Fibroblast of skin of right biceps (primary cell): ENCODE measurements at regions not wholly inside any gene's neighbourhood (a gene's known extent, or its start where the extent isn't known, plus 50 kb on each side); places are given as distances from the start of the nearest gene placed in this dataset.

Experiments
- DNase-seq: peaks from one replicate; pipeline ENCODE4 v3.0.0-alpha.2; 2013

DNA sequence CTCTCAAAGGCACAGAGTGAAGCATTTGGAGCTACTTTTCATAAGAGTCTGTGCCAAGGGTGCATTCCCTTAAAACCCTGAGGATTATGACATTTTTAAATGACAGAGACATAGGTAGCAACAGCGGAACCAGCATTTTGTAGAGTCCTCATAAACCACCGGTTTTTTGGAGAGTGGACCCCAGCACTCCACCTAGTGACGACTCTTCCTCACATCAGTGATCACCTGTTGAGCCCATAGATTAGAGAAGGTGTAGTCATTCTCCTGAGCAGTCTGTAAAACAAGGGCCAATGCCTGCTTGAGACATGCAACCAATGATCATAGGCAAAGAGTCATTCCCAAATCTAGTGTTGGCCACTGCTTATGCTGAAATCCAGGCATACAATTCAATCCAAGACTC, 399.1 kb downstream of the GXYLT1 start:
- no peak for DNase-seq

DNA sequence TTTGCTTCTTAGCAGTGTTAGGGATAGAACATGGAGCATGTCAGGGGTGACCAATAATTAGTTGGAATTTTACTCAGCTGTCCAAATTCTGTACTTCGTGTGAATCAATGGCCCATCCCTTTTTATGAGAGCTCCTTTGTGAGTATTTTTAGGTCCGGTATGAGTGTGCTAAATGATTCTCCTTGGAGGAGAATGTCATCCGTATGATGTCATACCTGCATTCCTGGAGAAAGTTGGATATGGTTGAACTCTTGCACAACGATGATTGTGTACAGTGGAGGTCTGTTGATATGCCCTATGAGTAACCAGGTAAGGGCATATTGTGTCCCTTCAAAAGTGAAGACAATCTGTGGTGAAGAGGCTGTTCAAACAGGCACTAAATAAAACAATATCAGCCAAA, 400.8 kb downstream of the GXYLT1 start:
- peak; percentile 3 for DNase-seq

DNA sequence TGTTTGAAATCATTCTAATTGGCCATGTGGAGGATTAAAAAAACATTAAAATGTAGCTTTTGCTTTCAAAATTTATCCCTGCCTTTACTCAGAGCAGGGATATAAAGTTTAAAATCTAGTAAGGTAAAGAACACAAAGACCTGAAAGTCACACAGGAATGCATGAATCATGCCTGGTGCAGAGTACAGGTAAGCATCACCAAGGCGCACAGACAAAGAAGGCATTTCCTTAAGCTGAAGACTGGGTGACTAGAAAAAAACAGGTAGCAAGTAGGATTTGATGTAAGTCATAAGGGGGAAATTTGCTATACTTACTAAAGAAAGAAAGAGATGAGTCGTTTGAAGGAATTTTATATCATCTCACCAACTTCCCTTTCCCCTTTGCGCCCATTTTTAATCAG, 405.6 kb downstream of the GXYLT1 start:
- no peak for DNase-seq

DNA sequence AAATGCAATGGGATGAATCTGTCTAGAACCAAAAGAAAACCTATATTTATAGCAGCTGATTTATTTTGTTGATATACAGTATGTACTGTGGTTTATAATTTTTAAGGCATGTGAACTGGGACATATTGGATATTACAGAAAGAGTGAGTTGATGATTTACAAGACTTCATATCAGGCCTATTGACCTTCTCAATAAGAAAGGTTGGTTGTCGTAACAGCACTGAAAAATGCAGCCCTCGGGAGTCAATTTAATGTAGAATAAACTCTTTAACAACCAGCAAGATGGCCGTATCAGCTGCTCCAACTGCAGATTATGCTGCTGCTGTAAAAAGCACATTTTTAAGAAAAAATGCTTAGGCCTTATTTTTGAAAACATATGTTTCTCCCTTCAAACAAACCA, 407.3 kb downstream of the GXYLT1 start:
- no peak for DNase-seq

DNA sequence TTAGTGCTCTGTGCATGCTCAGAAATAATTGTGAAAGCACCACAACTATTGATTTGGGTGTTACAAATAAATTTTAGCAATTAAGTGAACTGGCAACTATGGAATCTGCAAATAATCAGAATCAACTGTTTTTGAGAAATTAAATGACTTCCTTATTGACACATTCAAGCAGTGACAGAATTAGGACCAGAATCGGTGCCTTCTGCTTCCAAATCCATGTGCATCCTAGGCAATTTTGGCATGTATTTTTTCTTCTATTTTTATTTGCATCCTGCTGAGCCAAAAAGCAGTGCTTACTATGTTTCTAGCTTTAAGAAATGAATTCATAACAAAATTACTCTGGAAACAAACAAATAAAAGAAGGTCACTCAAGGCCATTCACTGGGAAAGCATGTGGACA, 408.2 kb downstream of the GXYLT1 start:
- DNase-seq, result no peak

DNA sequence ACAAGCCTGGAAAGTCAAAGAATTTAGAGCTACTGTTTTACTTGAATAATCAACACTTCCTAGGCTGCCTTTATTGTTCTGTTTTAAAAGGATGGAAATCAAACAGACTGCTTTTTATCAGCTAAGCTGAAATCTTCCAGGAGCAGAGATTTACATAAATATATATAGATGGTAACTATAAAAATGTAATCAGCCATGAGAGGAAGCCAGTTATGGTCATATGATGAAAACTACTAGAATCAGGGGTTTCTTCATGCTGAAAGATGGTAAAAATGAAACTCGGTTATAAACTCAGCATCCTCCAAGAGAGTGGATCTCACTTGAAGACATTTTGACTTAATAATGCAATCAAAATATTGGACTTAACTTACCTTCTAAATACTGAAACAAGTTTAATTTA, 413.0 kb downstream of the GXYLT1 start:
- no peak for DNase-seq

DNA sequence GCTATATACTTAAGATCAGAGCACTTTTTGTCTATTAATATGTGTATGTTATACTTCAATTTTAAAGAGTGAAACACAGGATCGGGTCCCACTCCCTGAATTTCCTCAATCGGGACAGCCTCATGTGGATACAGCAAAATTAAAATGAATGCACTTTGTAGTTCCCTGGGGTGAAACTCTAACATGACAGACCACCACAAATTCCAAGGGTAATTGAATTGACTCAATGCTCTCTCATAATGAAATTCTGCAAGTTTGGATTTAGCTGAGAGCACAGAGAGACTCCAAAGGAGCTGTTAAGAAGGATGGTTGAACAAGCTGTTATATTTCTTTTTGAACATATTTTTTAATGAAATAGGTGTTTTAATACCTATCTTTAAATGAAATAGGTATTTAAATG, 413.6 kb downstream of the GXYLT1 start:
- no peak for DNase-seq

DNA sequence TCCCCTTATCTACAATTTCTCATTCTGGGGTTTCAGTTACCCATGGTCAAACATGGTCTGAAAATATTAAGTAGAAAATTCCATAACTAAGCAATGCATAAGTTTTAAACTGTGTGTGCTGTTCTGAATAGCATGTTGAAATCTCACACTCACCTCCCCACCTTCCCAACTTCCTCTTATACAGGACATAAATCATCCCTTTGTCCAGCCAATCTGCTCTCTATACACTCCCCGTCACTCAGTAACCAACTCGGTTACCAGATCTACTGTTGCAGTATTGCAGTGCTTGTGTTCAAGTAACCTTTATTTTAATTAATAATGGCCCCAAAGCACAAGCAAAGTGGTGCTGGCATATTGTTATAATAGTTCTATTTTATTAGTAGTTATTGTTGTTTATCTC, 420.5 kb downstream of the GXYLT1 start:
- DNase-seq, result no peak

DNA sequence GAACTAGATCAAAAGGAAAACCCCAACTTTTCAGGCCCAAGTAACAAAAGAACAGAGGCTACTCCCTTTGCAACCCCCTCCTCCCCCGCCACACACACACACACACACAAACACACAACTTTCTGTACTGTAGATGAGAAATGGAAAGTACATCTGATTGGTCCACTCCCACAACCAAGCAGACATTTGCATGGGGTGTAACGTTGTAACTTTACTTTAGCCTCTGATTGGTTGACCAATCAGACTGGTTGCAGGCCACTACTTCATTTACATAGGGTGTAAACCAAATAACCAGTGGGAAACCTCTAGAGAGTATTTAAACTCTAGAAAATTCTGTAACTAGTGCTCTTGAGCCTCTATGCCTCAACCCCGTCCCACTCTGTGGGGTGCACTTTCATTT, 425.5 kb downstream of the GXYLT1 start:
- no peak for DNase-seq

DNA sequence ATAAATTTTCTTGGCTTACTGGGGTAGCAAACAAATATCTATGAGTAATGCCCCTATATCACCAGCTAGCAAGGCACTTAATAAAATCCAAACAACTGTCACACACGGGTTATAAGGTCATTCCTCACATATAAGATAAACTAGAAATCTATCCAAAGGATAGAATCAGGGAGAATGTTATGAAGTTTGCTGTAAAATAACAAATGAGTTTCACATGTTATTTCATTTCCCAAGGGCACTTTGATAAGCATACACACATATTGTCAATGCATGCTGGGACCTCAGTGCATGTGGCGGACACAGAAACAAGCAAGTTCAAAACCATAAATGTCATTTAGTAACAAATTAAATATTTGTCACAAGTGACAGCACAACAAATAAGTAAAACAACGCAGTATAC, 429.4 kb downstream of the GXYLT1 start:
- no peak for DNase-seq

DNA sequence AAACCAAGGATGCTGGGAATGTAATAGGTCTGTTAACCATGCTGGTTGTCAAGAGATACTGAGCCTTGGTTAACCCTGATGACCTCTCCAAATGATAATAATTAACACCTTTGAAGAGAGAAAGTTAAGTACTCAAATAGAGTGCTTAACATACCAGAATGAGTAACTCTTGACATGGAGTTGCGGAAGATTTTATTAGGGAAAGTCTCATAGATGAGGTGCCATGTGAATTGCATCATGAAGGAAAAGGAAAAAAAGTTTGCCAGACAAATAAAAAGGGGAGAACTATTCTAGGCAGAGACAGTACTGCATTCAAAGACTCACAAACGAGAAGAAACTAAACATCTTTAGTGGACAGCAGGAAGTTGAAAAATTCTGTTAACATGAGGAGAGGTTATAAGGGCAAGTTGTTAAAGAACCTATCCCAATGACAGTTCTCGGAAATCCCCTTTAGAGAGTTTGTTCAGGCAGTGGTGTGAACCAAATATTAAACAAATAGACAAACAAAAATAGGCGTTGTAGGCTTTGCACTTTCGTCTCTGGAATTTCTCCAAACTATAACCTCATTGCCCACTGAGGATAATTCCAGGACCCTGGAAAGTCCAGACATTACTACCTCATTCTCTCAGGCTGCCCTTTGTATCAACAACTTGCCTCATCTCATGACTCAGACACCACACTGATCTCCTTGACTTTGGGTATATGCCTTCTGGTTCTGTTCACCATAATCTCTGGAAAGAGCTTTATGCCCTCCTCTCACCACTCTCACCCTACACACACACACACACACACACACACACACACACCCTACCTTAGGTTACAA, 435.0 kb downstream of the GXYLT1 start:
- no peak for DNase-seq

DNA sequence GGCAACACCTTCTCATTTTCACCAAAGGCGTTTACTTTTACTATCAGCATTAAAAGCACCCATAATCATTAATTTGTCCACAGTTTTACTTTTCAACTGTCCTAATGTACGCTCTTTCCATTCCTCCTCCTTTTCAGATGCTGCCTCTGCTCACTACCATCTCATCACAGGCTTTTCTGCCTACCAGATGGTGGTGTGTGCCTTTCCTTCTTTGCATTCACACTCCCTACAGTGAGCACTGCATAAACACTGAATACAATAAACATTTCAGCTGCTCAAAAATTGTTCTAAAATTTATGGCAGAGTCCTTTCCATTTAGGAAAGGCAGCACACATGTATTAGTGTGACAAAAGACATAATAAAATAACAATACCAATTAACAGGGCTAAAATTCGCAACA, 435.7 kb downstream of the GXYLT1 start:
- no peak for DNase-seq

DNA sequence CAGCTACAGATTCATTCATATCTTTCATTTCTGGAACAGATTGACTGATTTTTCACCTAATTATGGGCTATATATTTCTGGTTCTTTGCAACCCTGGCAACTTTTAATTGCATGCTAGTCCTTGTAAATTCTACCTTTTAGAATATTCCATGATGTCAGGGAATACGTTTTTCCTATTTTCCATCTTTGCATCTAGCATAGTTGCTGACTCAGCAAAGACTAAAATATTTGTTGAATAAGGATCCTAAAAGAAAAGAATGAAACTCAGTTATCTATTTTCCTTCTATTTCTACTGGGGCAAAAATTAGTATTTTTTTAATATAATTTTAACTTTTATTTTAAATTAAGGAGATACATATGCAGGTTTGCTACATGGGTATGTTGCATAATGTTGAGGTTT, 438.3 kb downstream of the GXYLT1 start:
- no peak for DNase-seq

DNA sequence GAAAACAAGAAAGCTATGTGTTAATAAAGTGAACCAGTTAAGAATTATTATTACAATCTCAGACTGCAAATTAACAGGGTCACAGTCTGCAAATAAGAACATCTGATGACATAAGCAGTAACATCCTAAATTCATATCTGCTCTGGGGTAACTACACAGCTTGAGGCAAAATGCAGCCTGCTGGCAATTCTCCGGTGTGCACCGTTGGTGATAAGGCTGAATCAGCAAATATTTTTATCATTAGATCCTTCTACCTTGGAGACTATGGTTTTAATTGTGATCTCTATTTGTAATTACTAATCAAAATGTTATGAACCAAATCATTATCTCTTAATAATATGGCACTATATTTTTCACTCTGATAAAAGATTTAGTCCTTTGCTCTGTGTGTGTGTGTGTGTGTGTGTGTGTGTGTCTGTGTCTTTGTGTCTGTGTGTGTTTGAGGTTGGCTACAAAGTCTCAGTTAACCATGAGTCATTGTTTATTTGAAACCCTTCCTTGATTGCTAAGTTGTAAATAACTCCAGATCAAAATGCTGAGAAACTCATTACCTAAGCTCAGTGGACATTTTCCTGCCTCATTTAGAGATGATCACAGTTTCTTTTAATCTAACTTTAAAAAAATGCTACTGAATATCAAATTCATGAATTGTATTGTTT, 442.6 kb downstream of the GXYLT1 start:
- DNase-seq, result no peak

DNA sequence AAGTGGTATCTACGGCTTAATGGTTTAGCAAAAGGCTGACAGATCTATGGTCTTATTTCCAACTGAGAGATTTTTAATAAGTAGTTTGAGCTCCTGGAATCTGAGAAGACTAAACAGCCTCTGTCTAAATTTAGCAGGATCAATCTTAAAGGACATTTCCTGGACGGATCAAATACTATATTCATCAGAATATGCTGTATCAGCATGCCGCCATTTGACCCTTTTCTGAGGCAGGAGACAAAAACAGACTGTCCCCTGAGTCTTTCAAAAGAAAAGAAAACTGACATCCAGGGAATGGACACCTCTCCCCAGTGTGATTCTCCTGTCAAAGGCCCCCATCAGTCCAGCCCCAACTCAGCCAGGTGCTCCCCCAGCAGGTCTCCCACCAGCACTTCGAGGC, 443.7 kb downstream of the GXYLT1 start:
- DNase-seq, result no peak

DNA sequence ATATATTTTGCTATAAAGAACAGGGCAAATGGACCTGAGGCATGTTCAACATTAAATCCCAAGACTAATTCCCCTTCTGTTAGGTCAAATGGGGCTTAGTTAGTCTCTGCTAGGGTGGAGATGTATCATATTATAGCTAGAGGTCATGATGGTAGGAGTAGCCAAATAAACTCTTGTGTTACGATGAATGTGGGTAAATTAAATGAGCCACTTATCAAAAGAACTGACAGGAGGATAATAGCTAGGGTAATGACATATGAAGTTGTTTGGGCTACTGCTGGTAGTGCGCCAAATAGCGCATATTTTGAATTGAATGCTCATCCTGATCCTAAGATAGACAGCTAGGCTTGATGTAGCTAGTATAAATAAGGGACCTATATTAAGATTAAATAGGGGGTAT, 445.0 kb downstream of the GXYLT1 start:
- DNase-seq, result no peak

DNA sequence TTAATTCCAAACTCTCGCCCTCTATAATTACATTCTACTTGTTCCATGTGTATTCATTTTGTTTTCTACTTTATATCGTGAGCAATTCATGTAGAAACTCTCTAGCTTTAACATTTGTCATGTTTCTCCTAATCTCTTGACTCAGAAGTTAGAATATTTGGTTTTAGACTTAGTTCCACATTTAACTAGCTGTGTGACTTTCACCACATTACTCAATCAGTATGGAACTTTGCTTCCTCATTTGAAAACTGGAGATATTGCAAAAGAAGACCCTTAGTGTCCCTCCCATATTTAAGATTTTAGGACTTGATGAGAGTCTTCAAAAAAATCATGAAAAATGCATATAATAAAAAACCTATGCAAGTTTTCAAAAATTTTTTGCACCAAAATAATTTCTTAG, 447.5 kb downstream of the GXYLT1 start:
- no peak for DNase-seq

DNA sequence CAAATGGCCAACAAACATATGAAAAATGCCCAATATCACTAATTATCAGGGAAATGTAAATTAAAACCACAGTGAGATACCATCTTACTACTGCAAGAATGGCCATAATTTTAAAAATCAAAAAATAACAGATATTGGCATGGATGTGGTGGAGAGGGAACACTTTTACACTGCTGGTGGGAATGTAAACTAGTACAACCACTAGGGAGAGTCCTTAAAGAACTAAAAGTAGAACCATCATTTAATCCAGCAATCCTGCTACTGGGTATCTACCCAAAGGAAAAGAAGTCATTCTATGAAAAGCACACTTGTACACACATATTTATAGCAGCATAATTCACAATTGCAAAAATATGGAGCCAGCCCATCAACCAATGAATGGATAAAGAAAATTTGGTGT, 459.7 kb downstream of the GXYLT1 start:
- no peak for DNase-seq

DNA sequence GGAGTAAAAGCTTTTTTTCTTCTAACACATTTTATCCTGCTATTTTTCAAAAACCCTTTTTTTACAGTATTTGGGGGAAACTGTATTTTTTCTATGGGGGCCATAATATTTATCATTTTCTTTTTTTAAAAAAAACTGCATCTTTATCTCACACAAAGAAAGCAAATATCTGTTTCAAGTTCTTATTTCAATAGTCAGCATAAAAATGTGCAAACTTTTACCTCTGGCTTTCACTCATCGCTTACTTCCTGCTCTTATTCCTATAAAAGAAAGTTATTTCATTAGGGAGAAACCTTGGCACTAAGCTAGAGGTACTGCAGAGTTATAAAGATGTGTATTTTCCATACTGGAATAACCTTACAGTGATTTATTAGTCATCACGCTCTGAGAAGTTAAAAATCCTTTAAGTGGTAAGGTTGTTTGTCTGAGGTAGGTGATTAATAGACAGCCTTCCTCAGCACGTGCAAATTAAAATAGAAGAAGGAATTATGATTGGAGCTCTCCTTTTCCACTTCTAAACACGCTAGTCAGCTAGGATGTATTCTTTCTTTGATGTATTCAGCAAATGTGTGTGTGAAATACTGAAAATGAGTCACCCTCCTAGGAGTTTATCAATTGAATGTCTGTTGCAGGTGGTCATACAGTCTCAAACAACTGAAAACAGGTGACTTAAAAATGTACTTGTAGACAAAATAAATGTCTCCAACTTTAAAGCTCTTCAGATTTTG, 461.0 kb downstream of the GXYLT1 start:
- no peak for DNase-seq

DNA sequence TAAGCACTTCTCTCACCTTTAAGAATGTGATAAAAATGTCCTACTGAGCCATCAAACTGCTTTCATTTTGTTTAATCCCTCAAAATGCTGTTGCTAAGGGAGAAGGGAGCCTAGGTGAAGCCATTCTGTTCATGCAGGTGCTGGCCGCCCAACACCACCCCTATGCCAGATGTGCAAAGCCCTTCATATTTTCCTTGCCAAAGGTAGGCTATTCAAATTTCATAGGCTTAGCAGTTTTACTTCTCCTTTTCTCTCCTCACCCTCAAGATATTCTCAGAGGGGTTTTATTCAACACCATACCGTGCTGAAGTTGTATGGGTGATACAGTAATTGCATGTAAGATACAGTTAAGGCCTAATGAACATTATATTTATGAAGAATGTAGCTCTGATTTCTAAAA, 461.7 kb downstream of the GXYLT1 start:
- DNase-seq, result no peak

DNA sequence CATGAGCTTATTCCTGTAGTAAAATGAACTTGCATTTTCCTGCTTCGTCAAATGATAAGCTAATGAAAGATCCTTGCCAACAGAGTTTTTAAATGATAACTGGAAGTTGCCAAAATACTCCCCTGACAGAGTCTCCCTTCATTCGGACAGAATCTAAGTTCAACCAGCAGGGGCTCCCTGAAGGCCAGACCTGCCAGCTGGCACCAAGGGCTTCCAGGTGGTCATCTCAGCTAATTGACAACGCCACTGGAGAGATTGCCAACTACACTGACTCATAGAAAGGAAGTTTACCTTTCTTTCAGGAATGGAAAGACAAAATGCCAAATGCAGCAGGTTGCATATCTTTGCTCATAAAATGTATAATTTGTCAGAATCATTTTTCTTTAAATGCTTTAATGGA, 462.8 kb downstream of the GXYLT1 start:
- DNase-seq, result no peak

DNA sequence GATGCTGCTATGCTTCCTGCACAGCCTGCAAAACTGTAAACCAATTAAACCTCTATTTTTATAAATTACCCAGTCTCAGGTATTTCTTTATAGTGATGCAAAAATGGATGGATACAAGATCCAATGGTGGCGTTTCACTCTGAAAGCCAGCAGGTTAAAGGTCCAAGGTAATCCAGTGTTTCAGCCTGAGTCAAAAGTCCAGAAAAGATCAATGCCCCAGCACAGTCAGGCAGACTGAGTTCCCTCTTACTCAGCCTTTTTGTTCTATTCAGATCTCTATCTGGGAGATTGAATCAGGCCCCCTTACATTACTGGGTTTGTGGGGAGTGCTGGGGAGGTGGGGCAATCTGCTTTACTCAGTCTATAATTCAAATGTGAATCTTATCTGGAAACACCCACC, 464.5 kb downstream of the GXYLT1 start:
- no peak for DNase-seq

DNA sequence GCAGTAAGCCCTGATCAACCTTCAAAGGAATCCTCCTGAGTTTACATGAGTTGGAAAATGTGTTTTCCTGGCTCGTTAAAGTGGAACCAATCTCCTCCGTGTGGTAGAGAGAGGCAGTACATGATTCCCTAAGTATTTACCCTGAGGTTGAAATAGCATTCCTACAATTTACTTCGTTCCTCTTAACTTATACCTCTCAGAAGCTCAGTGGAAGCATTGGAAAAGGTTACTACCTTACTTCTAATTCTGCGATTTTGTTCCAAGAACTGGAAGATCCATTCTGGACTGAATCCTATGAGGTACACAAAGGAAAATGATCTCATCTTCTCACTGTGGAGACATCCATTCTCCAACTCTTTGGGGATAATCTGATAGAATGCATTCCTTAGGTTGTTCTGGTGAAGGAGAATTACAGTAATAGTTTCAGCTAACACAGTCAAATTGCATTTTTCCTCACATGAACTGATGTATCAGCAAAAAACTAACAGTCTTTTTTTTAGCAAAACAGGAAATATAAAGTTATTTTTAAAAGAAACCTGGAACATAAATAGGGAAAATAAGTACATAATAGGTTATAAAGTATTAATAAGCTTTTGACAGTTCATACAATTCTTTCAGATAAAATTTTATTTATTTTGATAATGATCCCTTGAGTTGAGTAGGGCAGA, 475.6 kb downstream of the PDZRN4 start:
- peak; percentile 2 for DNase-seq
